Left ventricle myocardium inferior (tissue), 1 donor: ENCODE measurements at regions not wholly inside any gene's neighbourhood (a gene's known extent, or its start where the extent isn't known, plus 50 kb on each side); places are given as distances from the start of the nearest gene placed in this dataset.

Source experiments
- DNase-seq: peaks from one replicate; pipeline ENCODE4 v3.0.0-alpha.2; 2020
- H3K27ac ChIP-seq: fragments of 200-600 bp; replicated peaks from 2 replicates; pipeline ENCODE4 v1.8.0; 2021
- H3K27me3 ChIP-seq: fragments of 200-600 bp; 2 replicates; pipeline ENCODE4 v1.8.0; 2021; ENCODE audit warnings: low read depth
- H3K36me3 ChIP-seq: fragments of 200-600 bp; 2 replicates; pipeline ENCODE4 v1.8.0; 2021
- H3K4me1 ChIP-seq: fragments of 200-600 bp; 2 replicates; pipeline ENCODE4 v1.8.0; 2021
- H3K4me3 ChIP-seq: fragments of 200-600 bp; 2 replicates; pipeline ENCODE4 v1.8.0; 2021; ENCODE audit warnings: mild to moderate bottlenecking, moderate library complexity
- H3K9me3 ChIP-seq: fragments of 200-600 bp; replicated peaks from 2 replicates; pipeline ENCODE4 v1.8.0; 2021
- CTCF ChIP-seq: fragments of 200-600 bp; IDR thresholded peaks from 2 replicates; pipeline ENCODE4 v1.8.0; 2021; ENCODE audit warnings: antibody characterized with exemption, mild to moderate bottlenecking, borderline replicate concordance
- intact Hi-C: fragments of 100-400 bp; cut with micrococcal nuclease; formaldehyde crosslinking; loops from one replicate; pipeline ENCODE4 v1.11.0; 2022
- donor health status: DM: no; HTN: yes; CAD: no; lungs with severe emphysema.

GRCh38 chr14:97695456-97695981, 898.3 kb downstream of the VRK1 start:
- Histone ChIP-seq H3K36me3 (no peaks in the 10 kb centered on the region), H3K9me3 (peaks cover 13% of the 10 kb centered on the region), H3K27me3 (peaks cover 29% of the 10 kb centered on the region), H3K4me1 (no peaks in the 10 kb centered on the region), H3K27ac (no peak overlapping the region), H3K4me3 (no peak overlapping the region)
- TF ChIP-seq CTCF, result no peak
- DNase-seq, result no peak
- intact Hi-C loops, result no loop called here

- H3K4me3 ChIP-seq, result no peak overlapping the region
- H3K4me1 ChIP-seq, result no peaks in the 10 kb centered on the region
- peaks cover 13% of the 10 kb centered on the region for H3K9me3 ChIP-seq
- no peak for TF ChIP-seq CTCF
- DNase-seq, result no peak
- intact Hi-C loops, result no loop called here
- no peaks in the 10 kb centered on the region for H3K36me3 ChIP-seq
- H3K27ac ChIP-seq, result no peak overlapping the region
- H3K27me3 ChIP-seq, result peaks cover 38% of the 10 kb centered on the region
These were observed 900.6 kb downstream of the VRK1 start for GRCh38 chr14:97697772-97698171.

GRCh38 chr14:97699026-97699425, 901.8 kb downstream of the VRK1 start:
- intact Hi-C loops, result no loop called here
- H3K4me1 ChIP-seq, result no peaks in the 10 kb centered on the region
- H3K36me3 ChIP-seq, result no peaks in the 10 kb centered on the region
- H3K9me3 ChIP-seq, result peaks cover 13% of the 10 kb centered on the region
- peaks cover 45% of the 10 kb centered on the region for H3K27me3 ChIP-seq
- no peak for TF ChIP-seq CTCF
- no peak for DNase-seq
- H3K4me3 ChIP-seq, result no peak overlapping the region
- no peak overlapping the region for H3K27ac ChIP-seq

- intact Hi-C loops, result no loop called here
- TF ChIP-seq CTCF, result no peak
- H3K27me3 ChIP-seq, result peaks cover 49% of the 10 kb centered on the region
These were observed 906.0 kb downstream of the VRK1 start for GRCh38 chr14:97703006-97703760.

GRCh38 chr14:97704316-97704885, 907.2 kb downstream of the VRK1 start:
- Histone ChIP-seq H3K27ac (no peak overlapping the region), H3K9me3 (peaks cover 5% of the 10 kb centered on the region), H3K4me3 (no peak overlapping the region), H3K4me1 (no peaks in the 10 kb centered on the region), H3K27me3 (peaks cover 47% of the 10 kb centered on the region), H3K36me3 (no peaks in the 10 kb centered on the region)
- intact Hi-C loops, result no loop called here
- no peak for TF ChIP-seq CTCF
- no peak for DNase-seq

More at GRCh38 chr14:97703006-97703760, 906.0 kb downstream of the VRK1 start:
- Histone ChIP-seq H3K4me1 (no peaks in the 10 kb centered on the region), H3K27ac (no peak overlapping the region), H3K36me3 (no peaks in the 10 kb centered on the region), H3K9me3 (peaks cover 13% of the 10 kb centered on the region), H3K4me3 (no peak overlapping the region)
- DNase-seq, result no peak
